ENCODE measurements at regions not wholly inside any gene's neighbourhood (a gene's known extent, or its start where the extent isn't known, plus 50 kb on each side); places are given as distances from the start of the nearest gene placed in this dataset.

- ATAC-seq, result no peak
- no peak for TF ChIP-seq RARB (CRISPR knock-in tag; IDR thresholded peaks at IDR 0.05)
- TF ChIP-seq BACH2 (CRISPR knock-in tag; IDR thresholded peaks at IDR 0.05; ENCODE audit: borderline replicate concordance), result no peak
- TF ChIP-seq POU6F1 (CRISPR knock-in tag; IDR thresholded peaks at IDR 0.05; ENCODE audit: borderline replicate concordance, low read depth), result no peak
- TF ChIP-seq TOX (CRISPR knock-in tag; IDR thresholded peaks at IDR 0.05; ENCODE audit: borderline replicate concordance), result no peak
- no peak for TF ChIP-seq ZNF565 (CRISPR knock-in tag; conservative IDR thresholded peaks at IDR 0.05; ENCODE audit: low read depth)
- no peak for TF ChIP-seq TSHZ2 (CRISPR knock-in tag; IDR thresholded peaks at IDR 0.05)
Observed at GRCh38 chr4:66266035-66266434, 595.7 kb upstream of the EPHA5 start.

- no peak for ATAC-seq
Observed at GRCh38 chr4:66252291-66252690, 582.0 kb upstream of the EPHA5 start.

More at GRCh38 chr4:66252291-66252690, 582.0 kb upstream of the EPHA5 start:
- TF ChIP-seq OSR1 (CRISPR knock-in tag; IDR thresholded peaks at IDR 0.05) (no peak), CSDC2 (CRISPR knock-in tag; IDR thresholded peaks at IDR 0.05) (no peak), BACH2 (CRISPR knock-in tag; IDR thresholded peaks at IDR 0.05; ENCODE audit: borderline replicate concordance) (no peak), PATZ1 (CRISPR knock-in tag; IDR thresholded peaks at IDR 0.05; ENCODE audit: borderline replicate concordance) (no peak), TOX (CRISPR knock-in tag; IDR thresholded peaks at IDR 0.05; ENCODE audit: borderline replicate concordance) (no peak), TSHZ2 (CRISPR knock-in tag; IDR thresholded peaks at IDR 0.05) (no peak), POU6F1 (CRISPR knock-in tag; IDR thresholded peaks at IDR 0.05; ENCODE audit: borderline replicate concordance, low read depth) (no peak), ARNTL (CRISPR knock-in tag; IDR thresholded peaks at IDR 0.05; ENCODE audit: borderline replicate concordance, low read depth) (no peak), ZNF8 (CRISPR knock-in tag; IDR thresholded peaks at IDR 0.05) (no peak), ISL1 (CRISPR knock-in tag; IDR thresholded peaks at IDR 0.05) (no peak), ZNF70 (CRISPR knock-in tag; IDR thresholded peaks at IDR 0.05) (no peak), RARB (CRISPR knock-in tag; IDR thresholded peaks at IDR 0.05) (no peak), ESRRG (CRISPR knock-in tag; IDR thresholded peaks at IDR 0.05) (no peak), TCF4 (CRISPR knock-in tag; IDR thresholded peaks at IDR 0.05; ENCODE audit: borderline replicate concordance) (no peak), CSRNP3 (CRISPR knock-in tag; IDR thresholded peaks at IDR 0.05) (no peak), ZFP30 (CRISPR knock-in tag; IDR thresholded peaks at IDR 0.05) (no peak)
